Stimulated activated CD8-positive, alpha-beta memory T cell treated with anti-CD3 and anti-CD28 coated beads, Interleukin-7, amount 100 ng/mL, for 24 hours (primary cell): ENCODE measurements at regions not wholly inside any gene's neighbourhood (a gene's known extent, or its start where the extent isn't known, plus 50 kb on each side); places are given as distances from the start of the nearest gene placed in this dataset.

Experiments
- DNase-seq: peaks from one replicate; pipeline ENCODE4 v3.0.0-alpha.2; 2020; ENCODE audit warnings: low read depth

DNA sequence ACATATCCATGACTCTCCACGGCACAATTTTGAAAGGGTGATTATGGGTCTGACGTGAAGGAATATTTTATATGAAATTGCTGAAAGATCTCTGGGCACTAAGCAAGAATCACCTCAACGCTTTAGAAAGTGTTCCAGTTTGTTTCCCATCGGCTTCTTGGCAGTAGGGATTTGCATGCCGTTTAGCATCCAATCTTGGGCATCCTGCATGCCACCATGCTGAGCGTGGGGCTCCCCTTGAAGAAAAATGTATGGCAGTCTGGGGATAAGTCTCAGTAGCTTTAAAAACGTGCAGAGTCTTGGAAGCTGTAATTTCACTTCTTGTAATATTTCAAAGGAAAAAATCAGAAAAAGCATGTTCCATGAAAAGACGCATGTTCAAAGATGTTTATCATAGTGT is 151.7 kb downstream of the DMRT2 start:
- no peak for DNase-seq

GRCh38 chr9:1202512-1203280 is 152.5 kb downstream of the DMRT2 start:
- no peak for DNase-seq

- no peak for DNase-seq
Measured at GRCh38 chr9:1207686-1208085, 157.5 kb downstream of the DMRT2 start.

DNA sequence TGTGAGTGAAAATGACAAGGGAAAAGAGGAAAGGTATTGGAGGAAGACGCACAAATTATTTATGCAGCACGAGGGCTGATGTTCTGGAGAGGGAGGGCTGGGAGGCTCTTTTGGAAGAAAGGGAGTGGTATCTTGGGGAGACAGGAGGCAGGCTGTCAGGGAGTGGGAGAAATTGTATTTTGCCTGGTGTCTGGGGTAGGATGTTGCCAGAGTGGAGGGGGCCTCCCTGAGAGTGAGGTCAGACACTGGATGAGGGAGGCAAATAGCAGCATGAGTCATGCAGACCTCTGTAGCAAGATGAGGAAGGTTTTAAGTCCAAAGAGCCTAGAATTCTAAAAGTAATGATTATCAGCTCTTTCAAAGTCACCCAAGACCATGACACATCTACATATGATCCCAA is 158.0 kb downstream of the DMRT2 start:
- DNase-seq, result no peak

DNA sequence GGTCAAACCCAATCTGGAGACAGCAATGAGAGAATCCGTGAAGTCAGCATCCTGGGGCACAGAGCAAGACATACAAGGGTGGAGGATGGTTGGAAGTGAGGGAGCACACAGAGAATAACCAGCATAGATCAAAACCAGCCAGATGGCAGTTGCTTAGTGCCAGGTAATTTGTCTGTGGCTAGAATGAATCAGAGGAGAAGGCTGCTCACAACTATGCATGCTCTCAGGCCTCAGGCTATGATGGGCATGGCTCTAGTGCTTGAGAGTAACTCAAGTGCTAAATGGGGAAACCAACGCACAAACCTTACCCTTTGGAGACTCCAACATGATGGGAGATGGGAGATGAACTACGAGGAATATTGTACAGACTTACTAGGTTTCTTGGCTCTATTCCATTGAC is 160.8 kb downstream of the DMRT2 start:
- DNase-seq, result no peak

- no peak for DNase-seq
Measured at GRCh38 chr9:1216532-1216931, 166.4 kb downstream of the DMRT2 start.

- DNase-seq, result no peak
Measured at GRCh38 chr9:1217076-1217475, 166.9 kb downstream of the DMRT2 start.

DNA sequence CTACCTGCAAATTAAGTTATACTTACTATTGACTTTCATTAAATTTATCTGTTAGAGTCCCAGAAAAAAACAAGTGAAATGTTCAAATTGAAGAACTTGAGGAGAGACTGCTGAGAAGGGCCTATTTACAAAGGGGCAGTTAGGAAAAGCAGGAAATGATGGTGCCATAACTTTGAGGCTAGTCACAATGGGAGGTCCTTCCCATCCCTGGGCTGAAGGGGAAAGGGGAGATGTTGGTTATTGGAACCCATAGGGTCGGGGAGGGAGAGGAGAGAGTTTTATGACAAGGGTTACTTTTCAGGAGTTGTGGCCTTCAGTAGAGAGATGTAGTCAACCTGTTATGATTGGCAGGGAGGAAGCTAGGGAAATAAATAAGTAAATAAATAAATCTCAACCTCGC is 169.1 kb downstream of the DMRT2 start:
- DNase-seq, result no peak

- DNase-seq, result no peak
Measured at GRCh38 chr9:1221298-1221697, 171.1 kb downstream of the DMRT2 start.

DNA sequence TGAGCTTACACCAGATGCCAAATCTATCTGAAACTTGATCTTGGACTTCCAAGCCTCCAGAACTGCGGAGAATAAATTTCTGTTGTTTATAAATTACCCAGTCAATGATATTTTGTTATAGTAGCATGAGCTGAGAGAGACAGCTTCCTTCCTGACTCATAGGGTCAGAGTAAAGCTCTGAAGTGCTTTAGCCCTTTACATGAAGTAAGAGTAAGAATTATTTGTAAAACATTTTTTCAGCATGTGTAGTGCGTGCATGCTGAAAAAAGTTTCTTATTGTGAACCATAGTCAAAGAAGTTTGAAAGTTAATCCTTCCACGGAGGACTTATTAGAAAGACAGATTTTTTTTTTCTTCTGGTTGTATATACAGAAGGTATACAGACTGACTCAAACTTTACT is 172.4 kb downstream of the DMRT2 start:
- no peak for DNase-seq

DNA sequence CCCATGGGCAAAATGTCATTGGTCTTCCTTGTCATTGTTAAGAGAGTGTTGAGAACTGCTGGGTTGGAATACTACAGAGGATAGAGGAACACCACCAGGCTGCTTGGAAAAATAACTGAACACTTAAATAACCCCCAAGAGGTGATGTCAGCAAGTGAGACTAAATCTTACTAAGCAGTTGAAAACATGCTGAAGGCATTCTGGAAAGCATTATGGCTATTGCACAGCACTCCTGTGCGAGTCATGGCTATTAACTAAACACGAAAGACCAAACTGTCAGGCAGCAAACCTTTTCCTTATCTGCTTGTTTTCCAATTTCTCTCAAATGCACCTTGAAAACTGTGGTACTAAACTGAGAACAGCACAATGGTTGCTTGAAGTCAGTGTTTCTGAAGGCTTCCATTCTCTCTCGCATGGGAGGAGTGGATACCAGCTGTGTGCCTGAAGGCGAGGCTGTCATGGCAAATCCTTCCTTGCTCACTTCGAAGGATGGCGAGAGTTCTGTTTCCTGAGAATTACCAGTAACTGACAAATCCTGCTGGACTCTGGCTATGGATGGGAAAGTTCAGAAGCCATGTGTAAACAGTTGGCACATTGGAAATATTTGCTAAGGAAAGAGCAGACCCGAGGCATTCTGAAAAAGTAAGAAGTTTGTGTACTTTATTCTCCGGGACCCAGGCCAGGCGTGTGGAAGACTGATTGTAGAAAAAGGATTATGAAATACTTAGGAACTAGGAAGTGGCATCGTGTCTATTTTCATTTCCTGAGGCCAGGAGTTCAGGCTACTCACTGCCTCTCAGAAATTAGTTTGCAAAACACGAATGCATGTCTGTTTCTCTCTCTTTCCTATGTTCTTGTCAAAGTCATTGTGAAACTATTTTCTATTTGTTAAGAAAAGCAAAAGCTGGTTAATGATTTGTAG is 182.1 kb downstream of the DMRT2 start:
- no peak for DNase-seq

GRCh38 chr9:1233568-1233967 is 183.4 kb downstream of the DMRT2 start:
- no peak for DNase-seq

- DNase-seq, result no peak
Measured at GRCh38 chr9:1235650-1236049, 185.5 kb downstream of the DMRT2 start.

DNA sequence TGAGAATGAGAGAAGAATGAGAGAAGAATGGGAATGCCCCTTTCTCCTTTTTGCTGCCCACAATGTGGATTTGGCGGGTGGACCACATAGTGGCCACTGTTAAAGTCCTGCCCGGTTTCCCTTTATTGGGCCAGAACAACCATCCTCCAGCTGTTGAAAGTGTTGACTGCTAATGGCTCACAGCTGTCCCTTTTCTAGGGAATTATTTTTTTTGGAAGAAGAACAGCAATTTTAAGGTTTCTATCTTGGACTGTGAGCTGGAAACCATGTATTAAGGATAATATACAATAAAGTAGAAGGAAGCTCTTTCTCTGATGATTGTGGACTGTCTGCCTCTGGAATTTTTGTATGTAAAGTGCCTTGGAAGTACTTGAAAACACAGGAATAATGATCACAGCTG is 185.9 kb downstream of the DMRT2 start:
- no peak for DNase-seq

- DNase-seq, result no peak
Measured at GRCh38 chr9:1238407-1238806, 188.2 kb downstream of the DMRT2 start.

DNA sequence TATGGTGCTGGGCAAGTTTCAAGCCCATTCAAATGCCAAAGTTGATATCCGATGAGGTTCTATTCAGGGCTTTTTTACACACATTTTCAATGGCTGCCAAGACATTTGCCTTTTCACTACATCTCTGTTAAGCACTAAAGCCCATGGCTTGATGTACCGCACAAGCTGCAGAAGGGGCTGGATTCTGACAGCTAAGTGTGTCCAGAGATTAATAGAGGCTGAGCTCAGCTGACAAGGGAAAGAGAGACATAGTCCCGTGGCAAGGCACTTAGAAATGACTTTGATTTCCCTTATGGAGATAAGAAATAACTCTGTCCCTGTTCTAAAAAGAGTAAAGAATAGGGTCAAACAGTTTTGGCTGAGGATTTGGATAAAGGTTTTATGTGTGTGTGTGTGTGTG is 198.6 kb downstream of the DMRT2 start:
- no peak for DNase-seq

GRCh38 chr9:1253064-1253979 is 203.2 kb downstream of the DMRT2 start:
- DNase-seq, result no peak

DNA sequence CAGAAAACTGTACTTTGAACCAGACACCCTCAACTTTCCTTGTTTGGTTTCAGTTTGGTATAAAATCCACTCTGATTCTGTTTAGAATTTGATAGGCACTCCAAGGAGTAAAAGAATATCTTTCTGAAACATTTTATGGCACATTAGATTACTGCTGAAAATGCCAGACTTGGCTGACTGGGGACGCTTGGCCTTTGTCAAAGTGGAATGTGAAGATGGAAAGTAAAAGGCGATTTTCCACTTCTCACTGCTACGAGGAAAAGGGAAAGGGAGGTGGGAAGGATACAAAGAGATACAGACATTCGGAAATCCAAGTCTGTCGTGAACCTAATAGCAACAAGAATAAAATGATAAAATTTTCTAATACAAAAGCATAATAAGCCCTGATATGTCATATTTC is 203.9 kb downstream of the DMRT2 start:
- no peak for DNase-seq

- DNase-seq, result no peak
Measured at GRCh38 chr9:1256178-1256577, 206.0 kb downstream of the DMRT2 start.

GRCh38 chr9:1261266-1261665 is 211.1 kb downstream of the DMRT2 start:
- DNase-seq, result no peak

DNA sequence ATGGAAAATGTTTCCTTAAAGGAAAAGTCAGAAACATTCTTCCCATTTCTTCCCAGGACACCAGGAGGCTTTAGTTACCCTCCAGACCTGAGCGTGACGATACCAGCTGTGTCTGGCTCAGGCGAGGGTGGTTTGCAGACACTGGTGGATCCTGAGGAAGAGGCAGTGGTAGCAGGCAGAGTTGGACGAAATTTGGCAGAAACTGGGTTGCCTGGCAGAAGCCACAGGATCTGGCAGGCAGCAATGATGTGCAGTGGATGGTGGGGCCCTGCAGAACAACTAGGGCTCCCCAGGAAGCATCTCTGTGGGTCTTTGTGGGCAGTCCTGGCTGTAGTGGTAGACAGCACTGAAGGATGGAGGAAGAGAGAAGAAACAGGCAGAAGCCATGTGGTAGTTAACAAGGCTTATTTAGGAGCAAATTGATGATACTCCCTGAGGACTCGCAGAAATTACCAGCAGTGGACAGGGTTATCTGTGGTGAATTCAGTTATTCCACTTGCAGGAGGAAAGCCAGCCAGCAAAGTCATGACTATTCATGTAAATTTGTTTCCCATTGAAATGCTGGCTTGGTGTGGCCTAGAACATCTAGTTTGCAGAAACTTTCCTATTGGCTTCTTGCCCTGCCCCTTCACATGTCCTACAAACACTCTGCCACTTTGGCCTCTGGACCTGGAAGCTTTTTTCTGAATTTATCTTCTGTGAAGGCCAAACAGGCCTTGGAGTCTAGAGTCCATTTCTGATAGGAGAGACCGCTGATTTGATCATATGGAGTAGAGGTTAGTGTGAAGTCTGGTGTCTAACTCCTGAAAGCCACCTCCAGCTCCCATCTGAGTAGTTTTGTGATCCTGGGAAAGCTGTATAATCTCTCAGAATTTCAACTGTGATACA is 212.0 kb downstream of the DMRT2 start:
- no peak for DNase-seq
